ENCODE measurements at regions not wholly inside any gene's neighbourhood (a gene's known extent, or its start where the extent isn't known, plus 50 kb on each side); places are given as distances from the start of the nearest gene placed in this dataset.

GRCh38 chr3:181772166-181772565, 60.4 kb downstream of the SOX2 start:
- H3K27me3 ChIP-seq (ENCODE audit: control insufficient read depth, insufficient read depth, low read length) = no peaks in the 10 kb centered on the region
- H2BK20ac ChIP-seq (ENCODE audit: low read depth, low read length) = no peak overlapping the region
- H3K4me2 ChIP-seq (ENCODE audit: low read depth, low read length) = no peak overlapping the region
- ATAC-seq (ENCODE audit: low read depth) (no peak), DNase-seq (no peak)
- no peak overlapping the region for H2BK15ac ChIP-seq (ENCODE audit: low read depth, low read length)
- TF ChIP-seq ELK1 (IDR thresholded peaks at IDR 0.05; ENCODE audit: borderline replicate concordance, low read depth, low read length) = no peak
- TF ChIP-seq MXI1 (IDR thresholded peaks at IDR 0.05; ENCODE audit: borderline replicate concordance, low read depth, low read length) = no peak
- TF ChIP-seq SMC3 (IDR thresholded peaks at IDR 0.05; ENCODE audit: low read depth, low read length) = no peak
- no peak for TF ChIP-seq NFE2L2 (IDR thresholded peaks at IDR 0.05; ENCODE audit: low read depth, low read length)
- TF ChIP-seq RCOR1 (IDR thresholded peaks at IDR 0.05; ENCODE audit: insufficient replicate concordance, low read length) = no peak
- no peak for TF ChIP-seq USF2 (IDR thresholded peaks at IDR 0.05; ENCODE audit: low read depth, low read length)
- no peak for TF ChIP-seq RFX5 (IDR thresholded peaks at IDR 0.05; ENCODE audit: low read depth, low read length)
- TF ChIP-seq POLR2A (IDR thresholded peaks at IDR 0.05; ENCODE audit: low read depth, low read length) = no peak
- TF ChIP-seq BHLHE40 (IDR thresholded peaks at IDR 0.05; ENCODE audit: low read depth, low read length) = no peak
- no peak for TF ChIP-seq RAD21 (IDR thresholded peaks at IDR 0.05; ENCODE audit: low read length)
- no peak overlapping the region for H3K23ac ChIP-seq (ENCODE audit: low read depth, low read length)
- in situ Hi-C loops (cut with MboI; ENCODE audit: low sequenced_read_pairs) (no loop called here), dilution Hi-C loops (cut with HindIII; ENCODE audit: low sequenced_read_pairs, unreplicated experiment) (no loop called here), intact Hi-C loops (cut with micrococcal nuclease) (no loop called here)
- H2AFZ ChIP-seq (replicated peaks; ENCODE audit: low read length, poor library complexity) = no peak overlapping the region
- H3K27ac ChIP-seq (ENCODE audit: insufficient read depth, low read length) = no peak overlapping the region
- H3K4me3 ChIP-seq (ENCODE audit: insufficient read depth, low read depth, low read length) = no peak overlapping the region
- H4K5ac ChIP-seq (ENCODE audit: low read depth, low read length) = no peak overlapping the region
- BruUV-seq (replicated peaks) = no TSS peak
- H4K8ac ChIP-seq (ENCODE audit: low read depth in 2 of 2, low read length in 2 of 2) = no peak overlapping the region
- H3K9ac ChIP-seq (ENCODE audit: low read depth, low read length) = no peak overlapping the region
- no peak overlapping the region for H2AK5ac ChIP-seq (ENCODE audit: low read depth, low read length)
- H3K14ac ChIP-seq (replicated peaks; ENCODE audit: low read depth, low read length) = no peak overlapping the region
- WGBS, 2 experiments (ENCODE audit: extremely low coverage in 2 of 2, insufficient read length in 1 of 2) = no CpG with 5 or more reads among the region's 2 CpGs
- no peak overlapping the region for H2BK120ac ChIP-seq (ENCODE audit: low read depth, low read length)
- no peaks in the 10 kb centered on the region for H3K4me1 ChIP-seq (ENCODE audit: control insufficient read depth, insufficient read depth, low read length)
- no peak overlapping the region for H2AK9ac ChIP-seq (replicated peaks; ENCODE audit: low read depth, low read length, poor library complexity)
- H3K9me1 ChIP-seq (ENCODE audit: insufficient read depth, low read length) = no peaks in the 10 kb centered on the region
- no peak overlapping the region for H3K4ac ChIP-seq (ENCODE audit: low read depth, low read length)
- H3K36me3 ChIP-seq (ENCODE audit: control insufficient read depth, insufficient read depth, low read length) = no peaks in the 10 kb centered on the region
- ChIA-PET POLR2A (ENCODE audit: unreplicated experiment) (no interaction called here), CTCF (no interaction called here)
- no peak overlapping the region for H4K91ac ChIP-seq (ENCODE audit: insufficient read depth, low read depth, low read length)
- H3K56ac ChIP-seq (ENCODE audit: extremely low read depth, insufficient read depth, low read length) = no peak overlapping the region
- H3K79me1 ChIP-seq (ENCODE audit: low read depth in 1 of 2, low read length in 2 of 2) = no peaks in the 10 kb centered on the region
- no peaks in the 10 kb centered on the region for H4K20me1 ChIP-seq (ENCODE audit: insufficient read depth, low read length)
- no peak overlapping the region for H2BK5ac ChIP-seq (ENCODE audit: low read depth, low read length, poor library complexity, severe bottlenecking)
- no peak overlapping the region for H3K18ac ChIP-seq (ENCODE audit: low read depth, low read length)
- H3K9me3 ChIP-seq (ENCODE audit: control insufficient read depth, insufficient read depth, low read length) = peaks cover 6% of the 10 kb centered on the region; the same call in 1 of the 2 replicates
